ENCODE measurements at regions not wholly inside any gene's neighbourhood (a gene's known extent, or its start where the extent isn't known, plus 50 kb on each side); places are given as distances from the start of the nearest gene placed in this dataset.
"Not testable (repeated sequence)": the region's sequence is repeated elsewhere in the genome, so short reads cannot be mapped to it uniquely, and the experiment has no call there.

DNA sequence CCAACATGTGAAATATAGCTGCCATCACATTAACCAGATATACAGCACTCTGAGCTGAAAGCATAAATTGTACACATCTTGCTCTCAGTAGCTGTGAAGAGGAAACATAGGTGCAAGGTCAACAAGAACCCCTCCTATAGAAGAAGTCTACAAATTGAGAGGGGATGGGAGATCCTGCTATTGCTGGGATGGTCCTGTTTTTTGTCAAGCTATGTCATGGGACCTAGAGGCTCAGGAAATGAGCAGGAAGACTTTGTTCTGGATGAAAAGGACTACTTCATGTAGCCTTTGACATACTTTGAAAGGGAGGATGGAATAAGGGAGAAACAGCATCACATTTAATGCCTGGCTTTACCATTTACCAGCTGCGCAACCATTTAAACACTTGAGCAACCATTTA is 688.8 kb downstream of the TTLL7 start:
- TF ChIP-seq, protein P1, sequence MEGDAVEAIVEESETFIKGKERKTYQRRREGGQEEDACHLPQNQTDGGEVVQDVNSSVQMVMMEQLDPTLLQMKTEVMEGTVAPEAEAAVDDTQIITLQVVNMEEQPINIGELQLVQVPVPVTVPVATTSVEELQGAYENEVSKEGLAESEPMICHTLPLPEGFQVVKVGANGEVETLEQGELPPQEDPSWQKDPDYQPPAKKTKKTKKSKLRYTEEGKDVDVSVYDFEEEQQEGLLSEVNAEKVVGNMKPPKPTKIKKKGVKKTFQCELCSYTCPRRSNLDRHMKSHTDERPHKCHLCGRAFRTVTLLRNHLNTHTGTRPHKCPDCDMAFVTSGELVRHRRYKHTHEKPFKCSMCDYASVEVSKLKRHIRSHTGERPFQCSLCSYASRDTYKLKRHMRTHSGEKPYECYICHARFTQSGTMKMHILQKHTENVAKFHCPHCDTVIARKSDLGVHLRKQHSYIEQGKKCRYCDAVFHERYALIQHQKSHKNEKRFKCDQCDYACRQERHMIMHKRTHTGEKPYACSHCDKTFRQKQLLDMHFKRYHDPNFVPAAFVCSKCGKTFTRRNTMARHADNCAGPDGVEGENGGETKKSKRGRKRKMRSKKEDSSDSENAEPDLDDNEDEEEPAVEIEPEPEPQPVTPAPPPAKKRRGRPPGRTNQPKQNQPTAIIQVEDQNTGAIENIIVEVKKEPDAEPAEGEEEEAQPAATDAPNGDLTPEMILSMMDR (IDR thresholded peaks at IDR 0.05), result not testable (repeated sequence)
- TF ChIP-seq EZH2 (IDR thresholded peaks at IDR 0.05), result not testable (repeated sequence)
